GM18873 (cell line): ENCODE measurements at regions not wholly inside any gene's neighbourhood (a gene's known extent, or its start where the extent isn't known, plus 50 kb on each side); places are given as distances from the start of the nearest gene placed in this dataset.

Experiments used
- ATAC-seq: cut with Tn5 transposase; IDR thresholded peaks from one replicate; pipeline ENCODE4 v1.9.1; 2021; ENCODE audit warnings: mild to moderate bottlenecking, moderate library complexity, moderate number of reproducible peaks; ENCODE audit not compliant: unreplicated experiment, low FRiP score

GRCh38 chr12:98369581-98369980 lies 145.8 kb upstream of the TMPO start:
- ATAC-seq: no peak

GRCh38 chr12:98370976-98371375 lies 144.4 kb upstream of the TMPO start:
- no peak for ATAC-seq

GRCh38 chr12:98371419-98371818 lies 144.0 kb upstream of the TMPO start:
- no peak for ATAC-seq

- ATAC-seq: no peak
Measured at GRCh38 chr12:98372340-98373024, 142.9 kb upstream of the TMPO start.

- ATAC-seq: no peak
Measured at GRCh38 chr12:98373025-98373554, 142.3 kb upstream of the TMPO start.

GRCh38 chr12:98374007-98374406 lies 141.4 kb upstream of the TMPO start:
- ATAC-seq: no peak

GRCh38 chr12:98379106-98379505 lies 136.3 kb upstream of the TMPO start:
- no peak for ATAC-seq

- ATAC-seq: no peak
Measured at GRCh38 chr12:98385641-98386040, 129.7 kb upstream of the TMPO start.

GRCh38 chr12:98387444-98387843 lies 127.9 kb upstream of the TMPO start:
- no peak for ATAC-seq

- ATAC-seq: no peak
Measured at GRCh38 chr12:98388126-98388525, 127.3 kb upstream of the TMPO start.

GRCh38 chr12:98389593-98389992 lies 125.8 kb upstream of the TMPO start:
- ATAC-seq: no peak

GRCh38 chr12:98397323-98398105 lies 117.9 kb upstream of the TMPO start:
- peak; percentile 94 for ATAC-seq

GRCh38 chr12:98399532-98399931 lies 115.9 kb upstream of the TMPO start:
- ATAC-seq: no peak

- ATAC-seq: no peak
Measured at GRCh38 chr12:98401427-98401826, 114.0 kb upstream of the TMPO start.

- ATAC-seq: no peak
Measured at GRCh38 chr12:98402091-98402490, 113.3 kb upstream of the TMPO start.

GRCh38 chr12:98402671-98403070 lies 112.7 kb upstream of the TMPO start:
- ATAC-seq: no peak

- ATAC-seq: no peak
Measured at GRCh38 chr12:98403385-98403784, 112.0 kb upstream of the TMPO start.

- ATAC-seq: no peak
Measured at GRCh38 chr12:98403936-98404335, 111.5 kb upstream of the TMPO start.

- no peak for ATAC-seq
Measured at GRCh38 chr12:98405805-98406366, 109.5 kb upstream of the TMPO start.

- no peak for ATAC-seq
Measured at GRCh38 chr12:98406378-98406777, 109.0 kb upstream of the TMPO start.

- ATAC-seq: no peak
Measured at GRCh38 chr12:98408681-98409080, 106.7 kb upstream of the TMPO start.
